ENCODE measurements at regions not wholly inside any gene's neighbourhood (a gene's known extent, or its start where the extent isn't known, plus 50 kb on each side); places are given as distances from the start of the nearest gene placed in this dataset.
"Not testable (repeated sequence)": the region's sequence is repeated elsewhere in the genome, so short reads cannot be mapped to it uniquely, and the experiment has no call there.

- no peak for DNase-seq (ENCODE audit: low read depth in 2 of 2)
Measured at GRCh38 chr15:35929740-35930444, 383.9 kb upstream of the DPH6 start.

- DNase-seq (ENCODE audit: low read depth in 2 of 2), result no peak
Measured at GRCh38 chr15:35931799-35932341, 385.9 kb upstream of the DPH6 start.

GRCh38 chr15:35932531-35932930 lies 386.6 kb upstream of the DPH6 start:
- DNase-seq (ENCODE audit: low read depth in 2 of 2), result no peak

- DNase-seq (ENCODE audit: low read depth in 2 of 2), result no peak
Measured at GRCh38 chr15:35933531-35933930, 387.6 kb upstream of the DPH6 start.

GRCh38 chr15:35934383-35935049 lies 388.6 kb upstream of the DPH6 start:
- no peak for DNase-seq (ENCODE audit: low read depth in 2 of 2)

- DNase-seq (ENCODE audit: low read depth in 2 of 2), result no peak
Measured at GRCh38 chr15:35936284-35936683, 390.3 kb upstream of the DPH6 start.

GRCh38 chr15:35937380-35937779 lies 391.4 kb upstream of the DPH6 start:
- DNase-seq (ENCODE audit: low read depth in 2 of 2), result no peak

GRCh38 chr15:35944945-35945585 lies 399.1 kb upstream of the DPH6 start:
- DNase-seq (ENCODE audit: low read depth in 2 of 2), result no peak

GRCh38 chr15:35953424-35953823 lies 407.5 kb upstream of the DPH6 start:
- no peak for DNase-seq (ENCODE audit: low read depth in 2 of 2)

- DNase-seq (ENCODE audit: low read depth in 2 of 2), result no peak
Measured at GRCh38 chr15:35956056-35956455, 410.1 kb upstream of the DPH6 start.

- DNase-seq (ENCODE audit: low read depth in 2 of 2), result no peak
Measured at GRCh38 chr15:35958021-35958420, 412.1 kb upstream of the DPH6 start.

- no peak for DNase-seq (ENCODE audit: low read depth in 2 of 2)
Measured at GRCh38 chr15:35958975-35959374, 413.0 kb upstream of the DPH6 start.

- DNase-seq (ENCODE audit: low read depth in 2 of 2), result no peak
Measured at GRCh38 chr15:35963326-35963725, 417.4 kb upstream of the DPH6 start.

GRCh38 chr15:35966781-35967180 lies 420.8 kb upstream of the DPH6 start:
- no peak for DNase-seq (ENCODE audit: low read depth in 2 of 2)

- not testable (repeated sequence) for DNase-seq (ENCODE audit: low read depth in 2 of 2)
Measured at GRCh38 chr15:35967968-35968367, 422.0 kb upstream of the DPH6 start.

- no peak for DNase-seq (ENCODE audit: low read depth in 2 of 2)
Measured at GRCh38 chr15:35973029-35973428, 427.1 kb upstream of the DPH6 start.

GRCh38 chr15:35974052-35974451 lies 428.1 kb upstream of the DPH6 start:
- no peak for DNase-seq (ENCODE audit: low read depth in 2 of 2)

GRCh38 chr15:35975941-35976340 lies 430.0 kb upstream of the DPH6 start:
- DNase-seq (ENCODE audit: low read depth in 2 of 2), result no peak

GRCh38 chr15:35979608-35980007 lies 433.6 kb upstream of the DPH6 start:
- DNase-seq (ENCODE audit: low read depth in 2 of 2), result no peak

GRCh38 chr15:35980719-35981118 lies 434.8 kb upstream of the DPH6 start:
- no peak for DNase-seq (ENCODE audit: low read depth in 2 of 2)

GRCh38 chr15:35986191-35986721 lies 440.3 kb upstream of the DPH6 start:
- DNase-seq (ENCODE audit: low read depth in 2 of 2), result no peak

GRCh38 chr15:35987056-35987455 lies 441.1 kb upstream of the DPH6 start:
- no peak for DNase-seq (ENCODE audit: low read depth in 2 of 2)

GRCh38 chr15:35991386-35991785 lies 445.4 kb upstream of the DPH6 start:
- no peak for DNase-seq (ENCODE audit: low read depth in 2 of 2)
